Kidney (tissue), 13 donors: ENCODE measurements at regions not wholly inside any gene's neighbourhood (a gene's known extent, or its start where the extent isn't known, plus 50 kb on each side); places are given as distances from the start of the nearest gene placed in this dataset.

Experiments
- DNase-seq, 5 donors: peaks; one replicate each; pipeline ENCODE4 v3.0.0-alpha.2; 2013 to 2020
- FAIRE-seq: peaks from 2 replicates; lab custom pipeline; 2012; peaks lifted over from hg19 to GRCh38; lab: Jason Lieb, UNC
- H3K27ac ChIP-seq, 2 donors: one replicate each; pipeline ENCODE4 v1.7.0; 2013; ENCODE audit warnings: low read depth in 2 of 2, low read length in 2 of 2, inconsistent platforms in 1 of 2
- H3K27me3 ChIP-seq: one replicate; pipeline ENCODE4 v1.7.1; 2013; ENCODE audit warnings: low read length, inconsistent platforms; ENCODE audit not compliant: control insufficient read depth, insufficient read depth
- H3K36me3 ChIP-seq, 3 donors: one replicate each; pipeline versions ENCODE4 v1.7.0 to v1.7.1; 2013; ENCODE audit warnings: low read length in 3 of 3, control low read depth in 1 of 3, inconsistent platforms in 1 of 3; ENCODE audit not compliant: insufficient read depth in 3 of 3, control insufficient read depth in 2 of 3
- H3K4me1 ChIP-seq, 3 donors: one replicate each; pipeline versions ENCODE4 v1.7.0 to v1.7.1; 2013; ENCODE audit warnings: low read length in 3 of 3, inconsistent platforms in 1 of 3, low read depth in 1 of 3; ENCODE audit not compliant: control insufficient read depth in 2 of 3, insufficient read depth in 2 of 3
- H3K4me3 ChIP-seq, 3 donors: one replicate each; pipeline versions ENCODE4 v1.7.0 to v1.8.1; 2013; ENCODE audit warnings: low read length in 3 of 3, control low read depth in 1 of 3, inconsistent platforms in 1 of 3
- H3K9ac ChIP-seq, 3 donors: one replicate each; pipeline versions ENCODE4 v1.7.0 to v1.7.1; 2013; ENCODE audit warnings: low read length in 3 of 3, control low read depth in 1 of 3, inconsistent platforms in 1 of 3
- H3K9me3 ChIP-seq, 3 donors: one replicate each; pipeline versions ENCODE4 v1.7.0 to v1.7.1; 2013; ENCODE audit warnings: low read length in 3 of 3, control low read depth in 1 of 3, inconsistent platforms in 1 of 3; ENCODE audit not compliant: control insufficient read depth in 2 of 3, insufficient read depth in 1 of 3
- CTCF ChIP-seq: IDR thresholded peaks from 3 replicates; pipeline ENCODE4 v1.5.1; 2012; ENCODE audit warnings: mild to moderate bottlenecking, moderate library complexity, borderline replicate concordance; ENCODE audit not compliant: insufficient read depth; ENCODE audit errors: extremely low read depth
- intact Hi-C: fragments of 100-400 bp; cut with DNase I; formaldehyde crosslinking; loops from one replicate; pipeline ENCODE4 v1.11.1; 2022
- donor health status: control.
- donor health status: control.
- donor health status: control.
- donor health status: control.
- donor health status: control.
- donor health status: DM: yes; HTN: yes; CAD: no.
- donor health status: Normal renal cell carcinoma (clear cell type).

GRCh38 chr18:24725644-24726415, 265.4 kb downstream of the HRH4 start:
- Histone ChIP-seq H3K36me3 (no peaks in the 10 kb centered on the region), H3K4me3 (no peak overlapping the region), H3K27me3 (no peaks in the 10 kb centered on the region), H3K9ac (no peak overlapping the region), H3K9me3 (no peaks in the 10 kb centered on the region), H3K4me1 (no peaks in the 10 kb centered on the region), H3K27ac (no peak overlapping the region)
- peak in 1 of 5 donors; percentile 13 for DNase-seq
- no peak for TF ChIP-seq CTCF
- no peak for FAIRE-seq
- intact Hi-C loops, result loop anchor here (5.0 kb wide), 1 partner anchor 129 kb away; no protein-coding TSS in a partner anchor

GRCh38 chr18:24726727-24727492, 266.5 kb downstream of the HRH4 start:
- peak overlapping the region; percentile 22 to 49 (median 43) for H3K4me3 ChIP-seq
- FAIRE-seq, result peak; percentile 89
- H3K4me1 ChIP-seq, result no peaks in the 10 kb centered on the region
- TF ChIP-seq CTCF, result peak; percentile 81
- H3K9ac ChIP-seq, result no peak overlapping the region
- no peaks in the 10 kb centered on the region for H3K27me3 ChIP-seq
- H3K36me3 ChIP-seq, result no peaks in the 10 kb centered on the region
- H3K27ac ChIP-seq, result no peak overlapping the region
- intact Hi-C loops, result loop anchor here (5.0 kb wide), 1 partner anchor 130 kb away; no protein-coding TSS in a partner anchor
- no peaks in the 10 kb centered on the region for H3K9me3 ChIP-seq
- peak in 4 of 5 donors; percentile 71 to 93 (median 86) for DNase-seq

- no peaks in the 10 kb centered on the region for H3K9me3 ChIP-seq
- H3K36me3 ChIP-seq, result no peaks in the 10 kb centered on the region
- DNase-seq (no peak), FAIRE-seq (no peak)
- H3K4me3 ChIP-seq, result no peak overlapping the region
- no peak for TF ChIP-seq CTCF
- no peaks in the 10 kb centered on the region for H3K4me1 ChIP-seq
- intact Hi-C loops, result loop anchor here (5.0 kb wide), 1 partner anchor 130 kb away; no protein-coding TSS in a partner anchor
- H3K27ac ChIP-seq, result no peak overlapping the region
- no peaks in the 10 kb centered on the region for H3K27me3 ChIP-seq
- H3K9ac ChIP-seq, result no peak overlapping the region
These were observed 267.2 kb downstream of the HRH4 start for GRCh38 chr18:24727685-24728084.
